MM.1S (cell line): ENCODE measurements at regions not wholly inside any gene's neighbourhood (a gene's known extent, or its start where the extent isn't known, plus 50 kb on each side); places are given as distances from the start of the nearest gene placed in this dataset.

Source experiments
- EZH2phosphoT487 ChIP-seq: fragments of 300-600 bp; sonication (generic); IDR thresholded peaks from 2 replicates; pipeline ENCODE4 v1.6.1; 2018; ENCODE audit warnings: antibody characterized with exemption, low read length
- TF ChIP-seq, protein P1 (sequence below): fragments of 300-600 bp; sonication (generic); IDR thresholded peaks from 2 replicates; pipeline ENCODE4 v1.5.1; 2016; ENCODE audit warnings: antibody characterized with exemption, low read length, mixed read lengths

DNA sequence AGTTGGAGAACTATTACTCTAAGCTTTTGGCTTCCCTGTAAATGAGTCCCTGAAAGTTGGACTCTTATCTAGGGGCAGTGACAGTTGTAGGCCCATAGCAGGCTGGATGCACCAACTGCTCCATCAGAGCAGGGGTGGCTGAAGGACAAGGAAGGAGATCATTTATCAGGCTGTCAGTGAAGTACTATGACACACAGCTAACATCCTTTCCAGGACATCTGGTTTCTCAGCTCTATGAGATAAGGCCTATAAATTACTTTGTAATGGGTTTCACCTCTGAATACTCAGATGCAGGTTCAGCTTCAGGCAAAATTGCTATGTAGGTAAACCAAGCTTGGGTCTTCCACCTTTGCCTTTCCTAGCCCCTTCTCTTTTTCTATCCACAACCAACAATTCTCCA, 468.5 kb downstream of the KIF16B start:
- TF ChIP-seq EZH2phosphoT487, result no peak
- TF ChIP-seq, protein P1, sequence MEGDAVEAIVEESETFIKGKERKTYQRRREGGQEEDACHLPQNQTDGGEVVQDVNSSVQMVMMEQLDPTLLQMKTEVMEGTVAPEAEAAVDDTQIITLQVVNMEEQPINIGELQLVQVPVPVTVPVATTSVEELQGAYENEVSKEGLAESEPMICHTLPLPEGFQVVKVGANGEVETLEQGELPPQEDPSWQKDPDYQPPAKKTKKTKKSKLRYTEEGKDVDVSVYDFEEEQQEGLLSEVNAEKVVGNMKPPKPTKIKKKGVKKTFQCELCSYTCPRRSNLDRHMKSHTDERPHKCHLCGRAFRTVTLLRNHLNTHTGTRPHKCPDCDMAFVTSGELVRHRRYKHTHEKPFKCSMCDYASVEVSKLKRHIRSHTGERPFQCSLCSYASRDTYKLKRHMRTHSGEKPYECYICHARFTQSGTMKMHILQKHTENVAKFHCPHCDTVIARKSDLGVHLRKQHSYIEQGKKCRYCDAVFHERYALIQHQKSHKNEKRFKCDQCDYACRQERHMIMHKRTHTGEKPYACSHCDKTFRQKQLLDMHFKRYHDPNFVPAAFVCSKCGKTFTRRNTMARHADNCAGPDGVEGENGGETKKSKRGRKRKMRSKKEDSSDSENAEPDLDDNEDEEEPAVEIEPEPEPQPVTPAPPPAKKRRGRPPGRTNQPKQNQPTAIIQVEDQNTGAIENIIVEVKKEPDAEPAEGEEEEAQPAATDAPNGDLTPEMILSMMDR, result no peak
